Esophagus squamous epithelium (tissue), 5 donors: ENCODE measurements at regions not wholly inside any gene's neighbourhood (a gene's known extent, or its start where the extent isn't known, plus 50 kb on each side); places are given as distances from the start of the nearest gene placed in this dataset.

Experiments
- DNase-seq: peaks from one replicate; lab custom pipeline; 2025; lab: John Stamatoyannopoulos, UW
- H3K27ac ChIP-seq, 4 donors: fragments of 200-600 bp; sonication (generic); one replicate each; pipeline ENCODE4 v1.5.1; 2016 to 2019; ENCODE audit warnings: mild to moderate bottlenecking in 1 of 4
- H3K27me3 ChIP-seq, 4 donors: fragments of 200-600 bp; sonication (generic); 1 replicate in 3 of 4; 2 replicates in 1 of 4; pipeline versions ENCODE4 v1.5.1 to v1.6.0; 2017 to 2021; ENCODE audit warnings: antibody characterized with exemption in 1 of 4
- H3K36me3 ChIP-seq, 3 donors: fragments of 200-600 bp; sonication (generic); one replicate each; pipeline ENCODE4 v1.5.1; 2016 to 2019
- H3K4me1 ChIP-seq, 3 donors: fragments of 200-600 bp; sonication (generic); one replicate each; pipeline ENCODE4 v1.5.1; 2017 to 2019
- H3K4me3 ChIP-seq, 4 donors: fragments of 200-600 bp; sonication (generic); 1 replicate in 3 of 4; 2 replicates in 1 of 4; pipeline ENCODE4 v1.5.1; 2016 to 2019; ENCODE audit warnings: mild to moderate bottlenecking in 2 of 4, moderate library complexity in 1 of 4
- H3K9me3 ChIP-seq, 3 donors: fragments of 200-600 bp; sonication (generic); one replicate each; pipeline ENCODE4 v1.5.1; 2016 to 2019
- POLR2A ChIP-seq, 4 donors: fragments of 450-650 bp; IDR thresholded peaks; one replicate each; pipeline ENCODE4 v1.6.1; 2017; ENCODE audit warnings: antibody characterized with exemption in 4 of 4, mild to moderate bottlenecking in 4 of 4, moderate library complexity in 3 of 4
- WGBS, 2 donors: methylation state at CpG; one replicate each; pipeline ENCODE4 v1.1.5; 2018; 5-methylcytosine and 5-hydroxymethylcytosine counted together
- intact Hi-C: fragments of 100-400 bp; cut with DNase I; formaldehyde crosslinking; loops from one replicate; pipeline ENCODE4 v1.15.0; 2022
- TF ChIP-seq, protein P1 (sequence below), 6 experiments: fragments of 450-650 bp in 4 of 6; fragments of 200-600 bp in 2 of 6; sonication (generic) in 2 of 6; IDR thresholded peaks; one replicate each; pipeline ENCODE4 v1.5.1; 2016 to 2019; ENCODE audit warnings: antibody characterized with exemption in 6 of 6, mild to moderate bottlenecking in 4 of 6, moderate library complexity in 4 of 6
- donor health status: DM: yes; HTN: yes; CAD: no.

DNA sequence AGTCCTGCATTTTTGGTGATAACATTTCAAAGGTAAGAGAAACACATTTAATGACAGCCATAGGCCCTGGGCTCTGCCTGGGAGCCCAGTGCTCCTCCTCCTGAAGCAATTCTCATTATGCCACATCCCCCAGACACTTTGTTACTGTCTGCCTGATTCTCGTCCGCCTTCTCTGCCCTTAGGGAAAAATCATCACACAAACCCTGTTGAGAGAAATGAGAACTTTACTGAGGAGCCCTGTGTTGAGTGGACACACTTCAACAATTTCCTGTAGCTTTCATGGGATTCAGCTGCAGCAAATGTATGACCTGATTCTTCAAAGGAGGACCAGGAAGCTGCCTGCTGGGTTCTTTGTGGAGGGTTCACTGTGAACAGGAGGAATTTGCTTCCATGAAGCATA lies 566.5 kb upstream of the FRG1 start:
- no peaks in the 10 kb centered on the region for H3K9me3 ChIP-seq
- no peak for DNase-seq
- no peaks in the 10 kb centered on the region for H3K4me1 ChIP-seq
- H3K27ac ChIP-seq, result no peak overlapping the region
- no peaks in the 10 kb centered on the region for H3K27me3 ChIP-seq
- intact Hi-C loops, result no loop called here
- WGBS, 2 donors, result 68 to 89% methylated on average over 2 of the region's 2 CpGs
- H3K4me3 ChIP-seq, result no peak overlapping the region
- TF ChIP-seq, protein P1, sequence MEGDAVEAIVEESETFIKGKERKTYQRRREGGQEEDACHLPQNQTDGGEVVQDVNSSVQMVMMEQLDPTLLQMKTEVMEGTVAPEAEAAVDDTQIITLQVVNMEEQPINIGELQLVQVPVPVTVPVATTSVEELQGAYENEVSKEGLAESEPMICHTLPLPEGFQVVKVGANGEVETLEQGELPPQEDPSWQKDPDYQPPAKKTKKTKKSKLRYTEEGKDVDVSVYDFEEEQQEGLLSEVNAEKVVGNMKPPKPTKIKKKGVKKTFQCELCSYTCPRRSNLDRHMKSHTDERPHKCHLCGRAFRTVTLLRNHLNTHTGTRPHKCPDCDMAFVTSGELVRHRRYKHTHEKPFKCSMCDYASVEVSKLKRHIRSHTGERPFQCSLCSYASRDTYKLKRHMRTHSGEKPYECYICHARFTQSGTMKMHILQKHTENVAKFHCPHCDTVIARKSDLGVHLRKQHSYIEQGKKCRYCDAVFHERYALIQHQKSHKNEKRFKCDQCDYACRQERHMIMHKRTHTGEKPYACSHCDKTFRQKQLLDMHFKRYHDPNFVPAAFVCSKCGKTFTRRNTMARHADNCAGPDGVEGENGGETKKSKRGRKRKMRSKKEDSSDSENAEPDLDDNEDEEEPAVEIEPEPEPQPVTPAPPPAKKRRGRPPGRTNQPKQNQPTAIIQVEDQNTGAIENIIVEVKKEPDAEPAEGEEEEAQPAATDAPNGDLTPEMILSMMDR (IDR thresholded peaks at IDR 0.05), result no peak
- no peak for TF ChIP-seq POLR2A (IDR thresholded peaks at IDR 0.05)
- H3K36me3 ChIP-seq, result no peaks in the 10 kb centered on the region

DNA sequence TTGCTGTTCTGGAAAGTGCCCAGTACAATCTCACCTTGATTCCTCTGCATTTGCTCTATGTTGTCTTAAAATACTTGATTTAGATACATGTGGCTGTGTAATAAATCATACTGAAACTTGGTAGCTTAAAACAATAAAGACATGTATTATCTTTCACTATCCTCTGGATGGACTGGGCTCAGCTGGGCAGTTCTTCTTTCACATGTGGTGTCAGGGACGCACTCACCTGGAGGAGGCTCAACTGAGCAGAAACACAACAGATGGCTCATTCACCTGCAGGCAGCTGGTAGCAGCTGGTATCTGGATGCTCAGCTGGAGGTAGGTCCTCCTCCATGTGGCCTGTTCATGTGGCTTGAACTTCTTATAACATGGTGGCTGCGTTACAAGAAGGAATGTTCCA lies 563.8 kb upstream of the FRG1 start:
- WGBS, 2 donors, result 86 to 100% methylated on average over 1 to 2 of the region's 2 CpGs
- no peak overlapping the region for H3K27ac ChIP-seq
- intact Hi-C loops, result no loop called here
- no peak for DNase-seq
- no peaks in the 10 kb centered on the region for H3K4me1 ChIP-seq
- TF ChIP-seq, protein P1 (IDR thresholded peaks at IDR 0.05), result no peak
- TF ChIP-seq POLR2A (IDR thresholded peaks at IDR 0.05), result no peak
- H3K9me3 ChIP-seq, result no peaks in the 10 kb centered on the region
- H3K27me3 ChIP-seq, result no peaks in the 10 kb centered on the region
- no peaks in the 10 kb centered on the region for H3K36me3 ChIP-seq
- H3K4me3 ChIP-seq, result no peak overlapping the region

DNA sequence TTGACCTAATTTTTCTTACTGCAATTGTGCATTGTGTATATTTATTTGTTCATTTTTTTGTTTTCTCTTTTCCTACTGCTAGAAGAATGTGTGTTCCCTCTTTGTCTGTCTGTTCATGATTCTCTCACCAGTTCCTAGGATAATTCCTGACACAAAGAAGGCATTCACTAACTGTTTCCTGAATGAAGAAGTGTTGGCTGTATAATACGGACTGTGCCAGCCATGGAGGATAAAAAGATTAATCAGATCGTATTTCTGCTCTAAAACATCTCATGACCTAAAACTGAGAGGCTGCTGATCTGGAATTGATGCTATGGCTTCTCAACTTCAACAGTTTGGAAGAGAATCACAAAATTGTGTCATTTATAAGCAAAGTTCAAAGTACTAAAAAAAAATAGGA lies 563.1 kb upstream of the FRG1 start:
- TF ChIP-seq, protein P1 (IDR thresholded peaks at IDR 0.05), result no peak
- TF ChIP-seq POLR2A (IDR thresholded peaks at IDR 0.05), result no peak
- H3K36me3 ChIP-seq, result no peaks in the 10 kb centered on the region
- intact Hi-C loops, result no loop called here
- no peak overlapping the region for H3K27ac ChIP-seq
- no peaks in the 10 kb centered on the region for H3K27me3 ChIP-seq
- 27 to 31% methylated on average over 2 of the region's 2 CpGs for WGBS, 2 donors
- H3K4me1 ChIP-seq, result no peaks in the 10 kb centered on the region
- H3K4me3 ChIP-seq, result no peak overlapping the region
- H3K9me3 ChIP-seq, result no peaks in the 10 kb centered on the region
- DNase-seq, result no peak

DNA sequence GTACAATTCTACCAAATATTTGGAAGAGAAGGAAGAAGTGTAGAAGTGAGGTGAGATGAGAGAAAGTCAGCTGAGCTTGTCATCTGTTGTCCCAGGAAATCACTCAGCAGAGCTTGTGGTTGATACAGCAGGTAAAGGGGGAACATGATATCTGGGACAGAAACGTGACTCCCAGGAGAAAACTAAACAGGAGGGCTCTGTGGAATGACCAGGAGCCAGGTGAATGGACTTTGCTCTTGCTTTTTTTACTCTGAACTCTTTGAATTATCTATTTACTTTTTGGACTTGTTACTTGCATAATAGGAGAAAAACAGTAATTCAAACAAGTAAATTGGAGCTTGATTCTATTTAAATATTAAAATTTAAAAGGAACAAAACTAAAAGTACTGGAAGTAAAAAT lies 555.6 kb upstream of the FRG1 start:
- intact Hi-C loops, result no loop called here
- TF ChIP-seq POLR2A (IDR thresholded peaks at IDR 0.05), result no peak
- TF ChIP-seq, protein P1 (IDR thresholded peaks at IDR 0.05), result no peak
- no peaks in the 10 kb centered on the region for H3K36me3 ChIP-seq
- H3K9me3 ChIP-seq, result peaks cover 0 to 4% (median 0%) of the 10 kb centered on the region in 3 donors
- no peak overlapping the region for H3K27ac ChIP-seq
- H3K27me3 ChIP-seq, result no peaks in the 10 kb centered on the region
- 4 to 10% methylated on average over 1 of the region's 1 CpG for WGBS, 2 donors
- H3K4me3 ChIP-seq, result no peak overlapping the region
- DNase-seq, result no peak
- no peaks in the 10 kb centered on the region for H3K4me1 ChIP-seq

DNA sequence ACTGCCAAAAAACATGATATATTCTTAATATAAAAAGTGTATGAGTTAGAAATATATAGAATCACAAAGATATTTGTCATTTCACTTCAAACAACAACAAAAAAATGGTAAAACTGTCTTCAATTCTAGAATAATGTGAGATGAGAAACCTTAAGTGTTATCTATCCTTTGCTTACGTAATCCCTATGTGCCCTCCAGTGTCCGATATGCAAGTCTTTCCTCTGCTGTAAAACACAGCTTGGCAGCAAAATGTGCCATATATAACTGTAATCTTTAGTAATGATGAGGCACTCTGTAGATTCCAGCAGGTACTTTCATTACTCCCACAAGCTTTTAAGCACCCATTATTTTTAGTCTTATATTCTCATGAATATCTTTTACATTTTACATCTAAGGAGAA lies 555.1 kb upstream of the FRG1 start:
- no peak for TF ChIP-seq POLR2A (IDR thresholded peaks at IDR 0.05)
- TF ChIP-seq, protein P1 (IDR thresholded peaks at IDR 0.05), result no peak
- H3K36me3 ChIP-seq, result no peaks in the 10 kb centered on the region
- H3K4me1 ChIP-seq, result no peaks in the 10 kb centered on the region
- 79 to 83% methylated on average over 2 of the region's 2 CpGs for WGBS, 2 donors
- H3K9me3 ChIP-seq, result peaks cover 0 to 4% (median 0%) of the 10 kb centered on the region in 3 donors
- DNase-seq, result no peak
- H3K4me3 ChIP-seq, result no peak overlapping the region
- no peaks in the 10 kb centered on the region for H3K27me3 ChIP-seq
- no peak overlapping the region for H3K27ac ChIP-seq
- intact Hi-C loops, result no loop called here
